ENCODE measurements at regions not wholly inside any gene's neighbourhood (a gene's known extent, or its start where the extent isn't known, plus 50 kb on each side); places are given as distances from the start of the nearest gene placed in this dataset.
"Not testable (repeated sequence)": the region's sequence is repeated elsewhere in the genome, so short reads cannot be mapped to it uniquely, and the experiment has no call there.

GRCh38 chr10:33783557-33783956, 449.1 kb upstream of the NRP1 start:
- no peaks in the 10 kb centered on the region for H3K4me1 ChIP-seq (ENCODE audit: control insufficient read depth, insufficient read depth, low read length)
- no peak overlapping the region for H3K9ac ChIP-seq (ENCODE audit: low read length)
- H3K4me3 ChIP-seq (ENCODE audit: low read length), result no peak overlapping the region
- H3K27me3 ChIP-seq (ENCODE audit: control insufficient read depth, insufficient read depth, low read length), result no peaks in the 10 kb centered on the region
- no peaks in the 10 kb centered on the region for H3K9me3 ChIP-seq (ENCODE audit: control insufficient read depth, low read length)
- H3K36me3 ChIP-seq (ENCODE audit: control insufficient read depth, insufficient read depth, low read length), result no peaks in the 10 kb centered on the region

DNA sequence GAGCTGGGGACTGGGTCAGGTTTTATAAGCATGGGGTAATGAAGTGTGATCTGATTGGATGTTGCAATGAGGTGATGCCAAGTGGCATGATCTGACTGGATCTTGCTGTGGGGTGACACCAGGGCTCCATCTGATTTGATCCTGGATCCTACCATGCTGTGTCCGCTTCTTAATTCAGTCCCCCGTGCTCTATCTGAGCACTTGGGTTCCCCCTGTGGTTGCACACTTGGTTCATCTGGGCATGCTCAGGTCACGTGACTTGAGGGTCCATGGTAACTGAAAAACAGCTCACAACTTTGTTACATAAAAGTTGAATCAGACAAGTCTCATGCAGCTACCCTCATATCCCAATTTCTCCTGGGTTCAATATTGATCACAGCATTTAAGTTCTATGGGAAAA, 448.6 kb upstream of the NRP1 start:
- H3K27me3 ChIP-seq (ENCODE audit: control insufficient read depth, insufficient read depth, low read length), result no peaks in the 10 kb centered on the region
- H3K4me3 ChIP-seq (ENCODE audit: low read length), result no peak overlapping the region
- no peaks in the 10 kb centered on the region for H3K9me3 ChIP-seq (ENCODE audit: control insufficient read depth, low read length)
- no peaks in the 10 kb centered on the region for H3K36me3 ChIP-seq (ENCODE audit: control insufficient read depth, insufficient read depth, low read length)
- no peak overlapping the region for H3K9ac ChIP-seq (ENCODE audit: low read length)
- H3K4me1 ChIP-seq (ENCODE audit: control insufficient read depth, insufficient read depth, low read length), result no peaks in the 10 kb centered on the region

GRCh38 chr10:33781606-33782395, 447.3 kb upstream of the NRP1 start:
- H3K9ac ChIP-seq (ENCODE audit: low read length), result no peak overlapping the region
- no peak overlapping the region for H3K4me3 ChIP-seq (ENCODE audit: low read length)
- H3K36me3 ChIP-seq (ENCODE audit: control insufficient read depth, insufficient read depth, low read length), result no peaks in the 10 kb centered on the region
- no peaks in the 10 kb centered on the region for H3K9me3 ChIP-seq (ENCODE audit: control insufficient read depth, low read length)
- H3K4me1 ChIP-seq (ENCODE audit: control insufficient read depth, insufficient read depth, low read length), result no peaks in the 10 kb centered on the region
- no peaks in the 10 kb centered on the region for H3K27me3 ChIP-seq (ENCODE audit: control insufficient read depth, insufficient read depth, low read length)

GRCh38 chr10:33780961-33781360, 446.5 kb upstream of the NRP1 start:
- Histone ChIP-seq H3K27me3 (ENCODE audit: control insufficient read depth, insufficient read depth, low read length) (no peaks in the 10 kb centered on the region), H3K36me3 (ENCODE audit: control insufficient read depth, insufficient read depth, low read length) (no peaks in the 10 kb centered on the region), H3K9me3 (ENCODE audit: control insufficient read depth, low read length) (no peaks in the 10 kb centered on the region), H3K9ac (ENCODE audit: low read length) (no peak overlapping the region), H3K4me1 (ENCODE audit: control insufficient read depth, insufficient read depth, low read length) (no peaks in the 10 kb centered on the region), H3K4me3 (ENCODE audit: low read length) (no peak overlapping the region)

GRCh38 chr10:33777223-33777622, 442.8 kb upstream of the NRP1 start:
- Histone ChIP-seq H3K36me3 (ENCODE audit: control insufficient read depth, insufficient read depth, low read length) (no peaks in the 10 kb centered on the region), H3K9ac (ENCODE audit: low read length) (no peak overlapping the region), H3K9me3 (ENCODE audit: control insufficient read depth, low read length) (no peaks in the 10 kb centered on the region), H3K27me3 (ENCODE audit: control insufficient read depth, insufficient read depth, low read length) (no peaks in the 10 kb centered on the region), H3K4me1 (ENCODE audit: control insufficient read depth, insufficient read depth, low read length) (no peaks in the 10 kb centered on the region), H3K4me3 (ENCODE audit: low read length) (no peak overlapping the region)

DNA sequence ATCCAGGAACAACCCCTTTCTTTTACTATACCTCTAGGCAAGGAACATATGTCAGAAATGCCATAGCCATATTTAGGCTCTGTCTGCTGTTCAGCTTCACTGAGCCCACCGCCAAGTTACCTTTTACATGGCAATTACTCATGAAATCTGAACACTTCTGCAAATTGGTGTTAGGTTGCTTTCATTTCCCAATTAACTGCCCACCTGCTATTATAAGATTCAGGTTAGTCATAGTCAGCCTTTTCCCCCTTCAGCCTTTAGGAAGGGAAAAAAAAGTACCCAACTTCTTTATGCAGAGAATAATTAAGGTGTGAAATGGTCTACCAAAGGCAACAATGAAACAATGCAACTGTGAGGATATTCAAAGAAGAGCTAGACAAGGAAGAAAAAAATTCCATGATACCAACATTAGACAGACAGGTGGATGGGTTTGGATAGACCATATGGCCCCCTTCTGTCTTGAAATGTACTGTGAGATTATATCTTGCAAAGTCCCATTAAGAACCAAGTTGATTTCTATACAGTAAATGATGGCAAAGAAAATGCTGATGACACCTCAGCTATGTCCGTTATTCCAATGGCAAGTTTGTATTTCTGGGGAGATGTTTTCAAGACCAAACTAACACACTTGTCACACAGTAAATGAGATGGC, 442.1 kb upstream of the NRP1 start:
- Histone ChIP-seq H3K36me3 (ENCODE audit: control insufficient read depth, insufficient read depth, low read length) (no peaks in the 10 kb centered on the region), H3K9ac (ENCODE audit: low read length) (no peak overlapping the region), H3K27me3 (ENCODE audit: control insufficient read depth, insufficient read depth, low read length) (no peaks in the 10 kb centered on the region), H3K4me1 (ENCODE audit: control insufficient read depth, insufficient read depth, low read length) (no peaks in the 10 kb centered on the region), H3K4me3 (ENCODE audit: low read length) (no peak overlapping the region), H3K9me3 (ENCODE audit: control insufficient read depth, low read length) (no peaks in the 10 kb centered on the region)

DNA sequence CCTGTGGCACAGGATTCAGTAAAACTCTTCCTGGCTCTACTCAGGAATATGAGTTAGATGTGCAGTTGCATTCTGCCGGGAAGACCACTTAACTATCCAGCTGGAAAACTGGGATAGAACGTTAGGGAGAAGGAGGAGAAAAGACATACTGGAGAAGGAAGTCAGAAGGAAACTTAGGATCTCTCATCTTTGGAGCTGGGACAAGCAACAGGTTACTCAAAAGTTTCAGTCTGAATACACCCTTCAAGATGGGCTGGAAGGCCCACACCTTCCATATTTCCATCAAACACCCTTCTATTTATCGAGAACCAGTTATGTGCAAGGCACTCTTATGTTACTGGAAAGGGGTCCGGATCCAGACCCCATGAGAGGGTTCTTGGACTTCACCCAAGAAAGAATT, 440.4 kb upstream of the NRP1 start:
- no peaks in the 10 kb centered on the region for H3K36me3 ChIP-seq (ENCODE audit: control insufficient read depth, insufficient read depth, low read length)
- H3K4me3 ChIP-seq (ENCODE audit: low read length), result no peak overlapping the region
- no peaks in the 10 kb centered on the region for H3K27me3 ChIP-seq (ENCODE audit: control insufficient read depth, insufficient read depth, low read length)
- no peak overlapping the region for H3K9ac ChIP-seq (ENCODE audit: low read length)
- no peaks in the 10 kb centered on the region for H3K9me3 ChIP-seq (ENCODE audit: control insufficient read depth, low read length)
- H3K4me1 ChIP-seq (ENCODE audit: control insufficient read depth, insufficient read depth, low read length), result no peaks in the 10 kb centered on the region

DNA sequence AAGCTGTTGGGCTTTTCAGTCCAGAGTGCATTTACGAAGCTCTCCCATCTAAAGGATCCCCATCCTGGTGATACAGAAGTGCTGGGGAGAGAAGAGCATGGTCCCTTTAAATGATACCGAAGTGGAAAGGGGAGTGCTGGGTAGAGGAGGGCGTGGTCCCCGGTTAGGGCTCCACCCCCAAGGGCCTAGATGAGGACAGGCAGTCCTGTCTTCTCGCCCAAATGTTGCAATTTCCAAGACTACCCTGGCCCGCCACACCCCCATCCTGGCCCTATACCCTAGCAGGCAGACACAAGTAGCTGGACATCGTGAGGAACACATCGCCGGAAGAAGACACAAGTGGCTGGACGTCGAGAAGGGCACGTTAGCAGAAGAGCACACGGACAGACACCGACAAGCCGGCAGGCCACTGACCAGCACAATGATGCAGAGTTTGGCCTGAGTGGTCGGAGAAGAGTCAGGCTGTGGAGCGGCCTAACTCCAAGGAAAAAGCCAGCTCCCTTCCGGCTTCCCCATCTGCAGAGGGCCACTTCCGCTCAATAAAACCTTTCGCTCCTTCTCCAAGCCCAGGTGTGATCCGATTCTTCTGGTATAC, 439.5 kb upstream of the NRP1 start:
- H3K4me1 ChIP-seq (ENCODE audit: control insufficient read depth, insufficient read depth, low read length), result no peaks in the 10 kb centered on the region
- H3K4me3 ChIP-seq (ENCODE audit: low read length), result no peak overlapping the region

DNA sequence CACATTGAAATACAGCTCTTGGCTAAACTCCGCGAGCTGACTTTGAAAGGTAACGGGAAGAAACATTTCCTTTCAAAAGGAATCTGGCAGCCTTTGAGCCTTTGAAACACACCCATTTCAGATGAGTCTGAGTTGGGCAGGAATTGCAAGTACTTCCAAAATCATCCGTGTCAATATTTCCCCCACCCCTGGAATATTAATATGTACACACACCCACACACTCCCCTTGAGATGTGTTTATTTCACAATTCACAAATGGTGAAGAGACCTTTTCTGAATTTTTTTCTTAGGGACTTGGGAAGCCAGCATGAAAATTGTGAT, 438.7 kb upstream of the NRP1 start:
- Histone ChIP-seq H3K36me3 (ENCODE audit: control insufficient read depth, insufficient read depth, low read length) (no peaks in the 10 kb centered on the region), H3K9me3 (ENCODE audit: control insufficient read depth, low read length) (no peaks in the 10 kb centered on the region), H3K4me3 (ENCODE audit: low read length) (no peak overlapping the region), H3K9ac (ENCODE audit: low read length) (no peak overlapping the region), H3K27me3 (ENCODE audit: control insufficient read depth, insufficient read depth, low read length) (no peaks in the 10 kb centered on the region), H3K4me1 (ENCODE audit: control insufficient read depth, insufficient read depth, low read length) (no peaks in the 10 kb centered on the region)

More for the DNA sequence above, 439.5 kb upstream of the NRP1 start:
- Histone ChIP-seq H3K9ac (ENCODE audit: low read length) (no peak overlapping the region), H3K36me3 (ENCODE audit: control insufficient read depth, insufficient read depth, low read length) (no peaks in the 10 kb centered on the region), H3K9me3 (ENCODE audit: control insufficient read depth, low read length) (no peaks in the 10 kb centered on the region), H3K27me3 (ENCODE audit: control insufficient read depth, insufficient read depth, low read length) (no peaks in the 10 kb centered on the region)

DNA sequence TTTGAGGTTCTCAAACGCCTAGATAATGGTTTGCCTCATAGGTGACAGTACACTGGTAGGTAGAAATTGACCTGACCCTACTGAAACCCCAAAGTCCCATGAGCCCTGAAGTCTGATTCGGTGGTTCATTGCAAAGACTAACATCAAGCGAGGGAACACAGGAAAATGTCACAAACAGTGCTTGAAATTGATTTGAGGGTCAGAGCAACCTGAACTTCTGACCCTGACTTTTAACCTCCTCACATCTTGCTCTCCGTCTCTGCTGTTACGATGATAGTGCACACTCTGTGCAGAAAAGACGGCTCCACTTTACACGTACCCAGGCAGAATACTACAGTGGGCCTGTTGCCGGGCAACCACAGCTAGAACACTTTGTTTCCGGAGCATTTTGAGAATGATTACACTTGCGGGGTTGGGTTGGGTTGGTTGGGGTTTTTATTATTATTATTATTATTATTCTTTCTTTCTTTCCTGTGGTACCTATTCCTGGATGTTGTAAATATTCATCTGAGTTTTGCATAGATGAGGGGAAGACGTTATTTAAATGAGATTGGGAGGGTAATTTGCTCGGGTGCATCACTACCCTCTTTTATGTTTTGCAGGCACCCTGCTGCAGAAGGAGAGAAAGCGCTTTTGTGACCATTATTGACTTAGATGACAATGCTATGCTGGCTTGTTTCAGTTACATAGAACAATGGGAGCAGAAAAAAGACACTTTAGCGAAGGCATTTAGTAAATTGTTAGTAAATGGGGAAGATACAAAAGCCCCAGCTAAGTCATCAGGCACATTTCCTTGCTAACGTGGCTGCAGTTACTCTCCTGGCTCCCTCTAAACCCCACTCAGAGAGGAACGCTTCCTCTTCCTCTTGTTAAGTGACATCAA, 438.1 kb upstream of the NRP1 start:
- Histone ChIP-seq H3K9ac (ENCODE audit: low read length) (no peak overlapping the region), H3K4me3 (ENCODE audit: low read length) (no peak overlapping the region), H3K9me3 (ENCODE audit: control insufficient read depth, low read length) (no peaks in the 10 kb centered on the region), H3K36me3 (ENCODE audit: control insufficient read depth, insufficient read depth, low read length) (no peaks in the 10 kb centered on the region), H3K27me3 (ENCODE audit: control insufficient read depth, insufficient read depth, low read length) (no peaks in the 10 kb centered on the region), H3K4me1 (ENCODE audit: control insufficient read depth, insufficient read depth, low read length) (no peaks in the 10 kb centered on the region)

GRCh38 chr10:33771856-33772255, 437.4 kb upstream of the NRP1 start:
- H3K9me3 ChIP-seq (ENCODE audit: control insufficient read depth, low read length); H3K27me3 ChIP-seq (ENCODE audit: control insufficient read depth, insufficient read depth, low read length); H3K36me3 ChIP-seq (ENCODE audit: control insufficient read depth, insufficient read depth, low read length); H3K4me3 ChIP-seq (ENCODE audit: low read length); H3K9ac ChIP-seq (ENCODE audit: low read length); H3K4me1 ChIP-seq (ENCODE audit: control insufficient read depth, insufficient read depth, low read length): not testable (repeated sequence)

DNA sequence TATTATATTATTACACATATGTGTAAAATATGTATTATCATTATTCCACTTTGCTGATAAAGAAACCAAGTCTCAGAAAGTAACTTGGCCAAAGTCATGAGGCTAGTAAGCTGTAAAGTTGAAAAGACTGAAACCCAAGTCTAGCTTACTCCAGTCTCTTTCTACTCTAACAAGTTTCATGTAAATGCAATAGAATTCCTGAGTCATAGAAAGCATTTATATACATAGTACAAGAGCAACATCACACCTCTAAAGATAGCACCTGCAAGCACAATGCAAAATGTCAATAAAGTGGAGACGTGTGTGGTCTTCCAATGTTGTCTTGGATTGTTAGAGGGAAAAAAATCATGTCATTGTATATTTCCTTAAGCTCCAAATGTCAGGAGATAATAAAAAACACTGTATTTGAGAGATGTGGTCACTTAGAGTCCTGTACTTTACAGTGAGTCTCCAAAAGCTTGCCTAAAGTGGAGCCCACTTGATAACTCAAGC, 430.3 kb upstream of the NRP1 start:
- Histone ChIP-seq H3K27me3 (ENCODE audit: control insufficient read depth, insufficient read depth, low read length) (no peaks in the 10 kb centered on the region), H3K4me3 (ENCODE audit: low read length) (no peak overlapping the region)

More for the DNA sequence above, 430.3 kb upstream of the NRP1 start:
- no peaks in the 10 kb centered on the region for H3K36me3 ChIP-seq (ENCODE audit: control insufficient read depth, insufficient read depth, low read length)
- no peak overlapping the region for H3K9ac ChIP-seq (ENCODE audit: low read length)
- no peaks in the 10 kb centered on the region for H3K9me3 ChIP-seq (ENCODE audit: control insufficient read depth, low read length)
- H3K4me1 ChIP-seq (ENCODE audit: control insufficient read depth, insufficient read depth, low read length), result no peaks in the 10 kb centered on the region

All from mucosa of stomach (tissue), 1 donor.